HG03280 (cell line): ENCODE measurements at regions not wholly inside any gene's neighbourhood (a gene's known extent, or its start where the extent isn't known, plus 50 kb on each side); places are given as distances from the start of the nearest gene placed in this dataset.

ENCODE experiments used
- ATAC-seq: cut with Tn5 transposase; IDR thresholded peaks from one replicate; pipeline ENCODE4 v1.9.1; 2021; ENCODE audit warnings: mild to moderate bottlenecking, moderate library complexity; ENCODE audit not compliant: unreplicated experiment

GRCh38 chr6:40973304-40973703, 65.7 kb downstream of the UNC5CL start:
- no peak for ATAC-seq

- ATAC-seq: no peak
Observed at GRCh38 chr6:40972814-40973213, 66.2 kb downstream of the UNC5CL start.

GRCh38 chr6:40972190-40972589, 66.8 kb downstream of the UNC5CL start:
- no peak for ATAC-seq

- ATAC-seq: no peak
Observed at GRCh38 chr6:40968620-40969164, 70.3 kb downstream of the UNC5CL start.

- no peak for ATAC-seq
Observed at GRCh38 chr6:40966860-40967259, 72.2 kb downstream of the UNC5CL start.

- ATAC-seq: no peak
Observed at GRCh38 chr6:40965046-40965445, 74.0 kb downstream of the UNC5CL start.

GRCh38 chr6:40963019-40963418, 76.0 kb downstream of the UNC5CL start:
- ATAC-seq: no peak

GRCh38 chr6:40962241-40962640, 76.8 kb downstream of the UNC5CL start:
- no peak for ATAC-seq

GRCh38 chr6:40961831-40962230, 77.2 kb downstream of the UNC5CL start:
- no peak for ATAC-seq

- no peak for ATAC-seq
Observed at GRCh38 chr6:40960742-40961430, 78.1 kb downstream of the UNC5CL start.

- ATAC-seq: no peak
Observed at GRCh38 chr6:40959781-40960327, 79.2 kb downstream of the UNC5CL start.

GRCh38 chr6:40958738-40959137, 80.3 kb downstream of the UNC5CL start:
- no peak for ATAC-seq

GRCh38 chr6:40957616-40958492, 81.2 kb downstream of the UNC5CL start:
- no peak for ATAC-seq

- no peak for ATAC-seq
Observed at GRCh38 chr6:40956936-40957335, 82.1 kb downstream of the UNC5CL start.

GRCh38 chr6:40955178-40955545, 83.9 kb downstream of the UNC5CL start:
- ATAC-seq: no peak

- ATAC-seq: no peak
Observed at GRCh38 chr6:40954446-40955177, 84.4 kb downstream of the UNC5CL start.

GRCh38 chr6:40953486-40953885, 85.5 kb downstream of the UNC5CL start:
- no peak for ATAC-seq

GRCh38 chr6:40950986-40951698, 87.9 kb downstream of the UNC5CL start:
- no peak for ATAC-seq

- ATAC-seq: no peak
Observed at GRCh38 chr6:40948570-40948969, 90.5 kb downstream of the UNC5CL start.

- ATAC-seq: no peak
Observed at GRCh38 chr6:40947876-40948526, 91.0 kb downstream of the UNC5CL start.
